ENCODE measurements at regions not wholly inside any gene's neighbourhood (a gene's known extent, or its start where the extent isn't known, plus 50 kb on each side); places are given as distances from the start of the nearest gene placed in this dataset.
A peak's percentile ranks its signal among the peaks of the same experiment; 100 is the strongest.

DNA sequence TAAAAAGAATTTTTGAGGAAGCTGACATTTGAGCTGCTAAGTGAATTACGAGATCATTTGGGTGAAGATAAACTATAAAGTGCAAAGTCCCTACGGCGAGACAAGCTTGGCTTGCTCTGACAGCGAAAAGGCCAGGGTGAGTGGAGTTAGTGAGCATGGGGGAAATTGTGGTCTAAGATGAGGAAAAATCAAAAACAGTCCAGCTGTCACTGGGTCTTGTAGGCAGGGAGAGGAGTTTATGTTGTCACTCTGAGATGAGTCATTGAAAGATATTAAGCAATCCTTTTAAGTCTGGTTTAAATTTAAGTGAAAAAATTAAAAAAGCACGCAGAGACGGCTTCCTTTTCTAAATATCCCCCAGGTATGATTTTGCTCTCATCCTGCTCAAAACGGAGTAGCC lies 601.9 kb downstream of the MRPL39 start:
- Histone ChIP-seq H3K4me3 (no peak overlapping the region), H3K27me3 (replicated peaks; ENCODE audit: insufficient read depth) (no peaks in the 10 kb centered on the region), H3F3A (ENCODE audit: insufficient read depth) (no peaks in the 10 kb centered on the region), H4K20me1 (ENCODE audit: insufficient read depth) (no peaks in the 10 kb centered on the region), H3K4me1 (ENCODE audit: insufficient read depth) (no peaks in the 10 kb centered on the region), H3K9me2 (ENCODE audit: insufficient read depth) (no peaks in the 10 kb centered on the region), H3K9ac (no peak overlapping the region), H3K27ac (no peak overlapping the region), H3K36me3 (ENCODE audit: low read depth) (no peaks in the 10 kb centered on the region), H3K79me2 (ENCODE audit: insufficient read depth) (no peaks in the 10 kb centered on the region), H3K9me3 (ENCODE audit: low read depth) (peaks cover 3% of the 10 kb centered on the region), H2AFZ (no peak overlapping the region), H3K4me2 (ENCODE audit: unreplicated experiment) (no peak overlapping the region)
- TF ChIP-seq EZH2 (IDR thresholded peaks at IDR 0.05; ENCODE audit: insufficient read depth, poor library complexity, severe bottlenecking) = no peak
- WGBS, 2 experiments (ENCODE audit: low coverage in 1 of 2, low lambda C conversion rate in 2 of 2, missing lambda C conversion rate in 2 of 2) = 3 to 5% methylated on average over 7 of the region's 7 CpGs
- DNase-seq = peak; percentile 0
- in situ Hi-C loops (cut with MboI) = no loop called here

DNA sequence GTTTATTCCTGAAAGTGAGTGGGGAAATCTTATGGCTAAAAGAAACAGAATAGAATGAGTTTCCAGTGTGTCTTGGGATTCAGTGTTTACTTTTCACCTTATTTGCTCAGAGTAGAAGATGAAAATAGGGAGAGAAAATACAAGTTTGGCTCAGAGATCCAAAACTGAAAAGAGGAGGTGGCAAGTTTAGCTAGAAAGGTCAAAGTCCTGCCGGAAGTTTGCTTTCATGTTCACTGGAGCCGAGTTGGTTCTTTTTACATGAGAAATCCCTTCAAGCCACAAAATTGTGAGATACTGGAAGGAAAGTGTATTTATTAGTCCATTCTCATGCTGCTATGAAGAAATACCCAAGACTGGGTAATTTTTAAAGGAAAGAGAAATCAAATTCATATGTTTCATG lies 604.6 kb downstream of the MRPL39 start:
- no peaks in the 10 kb centered on the region for H3K9me2 ChIP-seq (ENCODE audit: insufficient read depth)
- H4K20me1 ChIP-seq (ENCODE audit: insufficient read depth) = no peaks in the 10 kb centered on the region
- no peaks in the 10 kb centered on the region for H3K36me3 ChIP-seq (ENCODE audit: low read depth)
- no peaks in the 10 kb centered on the region for H3K4me1 ChIP-seq (ENCODE audit: insufficient read depth)
- no peak for TF ChIP-seq EZH2 (IDR thresholded peaks at IDR 0.05; ENCODE audit: insufficient read depth, poor library complexity, severe bottlenecking)
- TF ChIP-seq EZH2phosphoT487 (IDR thresholded peaks at IDR 0.05; ENCODE audit: insufficient read depth, low read depth) = no peak
- H3K9me3 ChIP-seq (ENCODE audit: low read depth) = peaks cover 3% of the 10 kb centered on the region
- H3K9ac ChIP-seq = no peak overlapping the region
- H3K79me2 ChIP-seq (ENCODE audit: insufficient read depth) = no peaks in the 10 kb centered on the region
- H3K27ac ChIP-seq = no peak overlapping the region
- H3K27me3 ChIP-seq (replicated peaks; ENCODE audit: insufficient read depth) = no peaks in the 10 kb centered on the region
- in situ Hi-C loops (cut with MboI) = no loop called here
- DNase-seq = no peak
- H3K4me2 ChIP-seq (ENCODE audit: unreplicated experiment) = no peak overlapping the region
- 21 to 28% methylated on average over 2 of the region's 2 CpGs for WGBS, 2 experiments (ENCODE audit: low coverage in 1 of 2, low lambda C conversion rate in 2 of 2, missing lambda C conversion rate in 2 of 2)
- no peak overlapping the region for H3K4me3 ChIP-seq
- no peak overlapping the region for H2AFZ ChIP-seq
- no peaks in the 10 kb centered on the region for H3F3A ChIP-seq (ENCODE audit: insufficient read depth)

DNA sequence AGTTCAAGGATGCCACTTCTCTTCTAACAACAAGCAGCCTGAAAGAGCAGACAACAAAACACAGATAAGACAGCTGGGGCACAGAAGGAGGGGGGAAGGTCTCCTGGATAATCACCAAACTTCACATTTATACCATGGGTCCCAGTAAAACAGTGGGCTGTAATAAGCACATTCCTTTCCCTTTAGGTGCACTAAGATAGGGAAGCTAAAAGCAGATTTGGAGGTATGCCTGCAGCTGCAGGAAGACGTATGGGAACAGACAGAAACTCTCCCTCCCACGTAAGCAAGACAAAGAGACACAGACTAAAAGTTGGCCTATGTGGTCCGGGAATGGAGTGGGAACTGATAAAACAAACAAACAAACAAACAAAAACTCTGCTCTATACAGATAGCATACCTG lies 612.1 kb downstream of the MRPL39 start:
- H3K36me3 ChIP-seq (ENCODE audit: low read depth) = no peaks in the 10 kb centered on the region
- no peak overlapping the region for H3K4me3 ChIP-seq
- TF ChIP-seq EZH2 (IDR thresholded peaks at IDR 0.05; ENCODE audit: insufficient read depth, poor library complexity, severe bottlenecking) = no peak
- no peak for TF ChIP-seq EZH2phosphoT487 (IDR thresholded peaks at IDR 0.05; ENCODE audit: insufficient read depth, low read depth)
- H3K9me2 ChIP-seq (ENCODE audit: insufficient read depth) = no peaks in the 10 kb centered on the region
- no peak for DNase-seq
- no peak overlapping the region for H3K27ac ChIP-seq
- no peak overlapping the region for H3K4me2 ChIP-seq (ENCODE audit: unreplicated experiment)
- no peak overlapping the region for H3K9ac ChIP-seq
- H3F3A ChIP-seq (ENCODE audit: insufficient read depth) = no peaks in the 10 kb centered on the region
- H3K79me2 ChIP-seq (ENCODE audit: insufficient read depth) = no peaks in the 10 kb centered on the region
- no peaks in the 10 kb centered on the region for H3K9me3 ChIP-seq (ENCODE audit: low read depth)
- H2AFZ ChIP-seq = no peak overlapping the region
- no peaks in the 10 kb centered on the region for H3K4me1 ChIP-seq (ENCODE audit: insufficient read depth)
- in situ Hi-C loops (cut with MboI) = no loop called here
- no peaks in the 10 kb centered on the region for H4K20me1 ChIP-seq (ENCODE audit: insufficient read depth)
- 5 to 8% methylated on average over 3 of the region's 3 CpGs for WGBS, 2 experiments (ENCODE audit: low coverage in 1 of 2, low lambda C conversion rate in 2 of 2, missing lambda C conversion rate in 2 of 2)
- no peaks in the 10 kb centered on the region for H3K27me3 ChIP-seq (replicated peaks; ENCODE audit: insufficient read depth)

DNA sequence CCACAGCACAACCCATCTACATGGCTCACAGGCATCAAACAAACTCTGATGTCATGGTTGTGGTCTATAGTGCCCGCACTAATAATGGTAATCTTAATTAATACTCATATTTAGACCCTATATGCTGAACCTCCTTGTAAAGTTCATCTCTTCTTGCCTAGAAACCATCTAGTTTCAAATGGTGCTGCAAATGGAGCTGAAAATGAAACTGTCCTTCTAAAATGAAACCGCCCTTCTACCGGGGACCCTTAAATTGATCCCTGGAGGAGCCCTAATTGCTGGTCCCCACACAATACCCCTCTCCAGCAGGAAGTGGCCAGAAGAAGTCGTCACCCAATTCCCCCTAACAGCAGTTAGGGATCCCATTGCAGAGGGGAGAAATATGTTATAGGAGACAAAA lies 612.6 kb downstream of the MRPL39 start:
- Histone ChIP-seq H3K27me3 (replicated peaks; ENCODE audit: insufficient read depth) (no peaks in the 10 kb centered on the region), H3K36me3 (ENCODE audit: low read depth) (no peaks in the 10 kb centered on the region), H3K9ac (no peak overlapping the region), H3K79me2 (ENCODE audit: insufficient read depth) (no peaks in the 10 kb centered on the region), H3K4me3 (no peak overlapping the region), H2AFZ (no peak overlapping the region), H3K9me2 (ENCODE audit: insufficient read depth) (no peaks in the 10 kb centered on the region), H3K27ac (no peak overlapping the region), H3K4me1 (ENCODE audit: insufficient read depth) (no peaks in the 10 kb centered on the region), H4K20me1 (ENCODE audit: insufficient read depth) (no peaks in the 10 kb centered on the region), H3K4me2 (ENCODE audit: unreplicated experiment) (no peak overlapping the region), H3K9me3 (ENCODE audit: low read depth) (no peaks in the 10 kb centered on the region), H3F3A (ENCODE audit: insufficient read depth) (no peaks in the 10 kb centered on the region)
- DNase-seq = no peak
- in situ Hi-C loops (cut with MboI) = no loop called here
- 22 to 30% methylated on average over 4 of the region's 4 CpGs for WGBS, 2 experiments (ENCODE audit: low coverage in 1 of 2, low lambda C conversion rate in 2 of 2, missing lambda C conversion rate in 2 of 2)
- TF ChIP-seq EZH2phosphoT487 (IDR thresholded peaks at IDR 0.05; ENCODE audit: insufficient read depth, low read depth) (no peak), EZH2 (IDR thresholded peaks at IDR 0.05; ENCODE audit: insufficient read depth, poor library complexity, severe bottlenecking) (no peak)

DNA sequence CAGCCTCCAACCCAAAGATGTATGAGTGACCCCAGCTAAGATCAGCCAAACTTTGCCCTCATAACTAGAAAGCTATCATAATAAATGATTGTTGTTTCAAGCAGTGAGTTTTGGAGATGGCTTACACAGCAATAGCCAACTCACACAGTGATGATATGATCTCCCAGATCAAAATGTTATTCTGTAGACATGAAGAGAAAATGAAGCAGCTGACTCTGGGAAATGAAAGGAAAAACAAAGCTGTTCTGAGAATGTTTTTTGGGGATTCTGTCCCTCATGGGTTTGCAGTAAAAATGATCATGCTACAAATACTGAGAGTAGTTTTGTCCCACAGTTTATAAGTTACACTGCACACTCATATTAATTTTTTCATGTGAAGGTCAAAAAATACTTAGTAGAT lies 617.8 kb downstream of the MRPL39 start:
- in situ Hi-C loops (cut with MboI) = no loop called here
- Histone ChIP-seq H3K9ac (no peak overlapping the region), H3K9me2 (ENCODE audit: insufficient read depth) (no peaks in the 10 kb centered on the region), H3K4me3 (no peak overlapping the region), H3K9me3 (ENCODE audit: low read depth) (no peaks in the 10 kb centered on the region), H4K20me1 (ENCODE audit: insufficient read depth) (no peaks in the 10 kb centered on the region), H3K4me2 (ENCODE audit: unreplicated experiment) (no peak overlapping the region), H3F3A (ENCODE audit: insufficient read depth) (no peaks in the 10 kb centered on the region), H2AFZ (no peak overlapping the region), H3K36me3 (ENCODE audit: low read depth) (no peaks in the 10 kb centered on the region), H3K4me1 (ENCODE audit: insufficient read depth) (no peaks in the 10 kb centered on the region), H3K27ac (no peak overlapping the region), H3K79me2 (ENCODE audit: insufficient read depth) (no peaks in the 10 kb centered on the region), H3K27me3 (replicated peaks; ENCODE audit: insufficient read depth) (no peaks in the 10 kb centered on the region)
- DNase-seq = no peak
- no peak for TF ChIP-seq EZH2 (IDR thresholded peaks at IDR 0.05; ENCODE audit: insufficient read depth, poor library complexity, severe bottlenecking)
- no peak for TF ChIP-seq EZH2phosphoT487 (IDR thresholded peaks at IDR 0.05; ENCODE audit: insufficient read depth, low read depth)

All from GM23248 (cell line).